ENCODE measurements at regions not wholly inside any gene's neighbourhood (a gene's known extent, or its start where the extent isn't known, plus 50 kb on each side); places are given as distances from the start of the nearest gene placed in this dataset.
"Not testable (repeated sequence)": the region's sequence is repeated elsewhere in the genome, so short reads cannot be mapped to it uniquely, and the experiment has no call there.

DNA sequence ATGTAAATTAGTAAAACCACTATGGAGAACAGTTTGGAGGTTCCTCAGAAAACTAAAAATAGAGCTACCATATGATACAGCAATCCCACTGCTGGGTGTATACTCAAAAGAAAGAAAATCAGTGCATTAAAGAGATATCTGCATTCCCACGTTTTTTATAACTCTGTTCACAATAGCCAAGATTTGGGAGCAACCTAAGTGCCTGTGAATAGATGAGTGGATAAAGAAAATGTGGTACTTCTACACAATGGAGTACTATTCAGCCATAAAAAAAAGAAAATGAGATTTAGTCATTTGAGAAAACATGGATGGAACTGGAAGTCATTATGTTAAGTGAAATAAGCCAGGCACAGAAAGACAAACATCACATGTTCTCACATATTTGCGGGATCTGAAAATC is 246.0 kb upstream of the SOX9 start:
- TF ChIP-seq POLR2A (IDR thresholded peaks at IDR 0.05; ENCODE audit: low read depth); EP300 (IDR thresholded peaks at IDR 0.05); POLR2AphosphoS5 (IDR thresholded peaks at IDR 0.05): not testable (repeated sequence)
- TF ChIP-seq, protein P1, sequence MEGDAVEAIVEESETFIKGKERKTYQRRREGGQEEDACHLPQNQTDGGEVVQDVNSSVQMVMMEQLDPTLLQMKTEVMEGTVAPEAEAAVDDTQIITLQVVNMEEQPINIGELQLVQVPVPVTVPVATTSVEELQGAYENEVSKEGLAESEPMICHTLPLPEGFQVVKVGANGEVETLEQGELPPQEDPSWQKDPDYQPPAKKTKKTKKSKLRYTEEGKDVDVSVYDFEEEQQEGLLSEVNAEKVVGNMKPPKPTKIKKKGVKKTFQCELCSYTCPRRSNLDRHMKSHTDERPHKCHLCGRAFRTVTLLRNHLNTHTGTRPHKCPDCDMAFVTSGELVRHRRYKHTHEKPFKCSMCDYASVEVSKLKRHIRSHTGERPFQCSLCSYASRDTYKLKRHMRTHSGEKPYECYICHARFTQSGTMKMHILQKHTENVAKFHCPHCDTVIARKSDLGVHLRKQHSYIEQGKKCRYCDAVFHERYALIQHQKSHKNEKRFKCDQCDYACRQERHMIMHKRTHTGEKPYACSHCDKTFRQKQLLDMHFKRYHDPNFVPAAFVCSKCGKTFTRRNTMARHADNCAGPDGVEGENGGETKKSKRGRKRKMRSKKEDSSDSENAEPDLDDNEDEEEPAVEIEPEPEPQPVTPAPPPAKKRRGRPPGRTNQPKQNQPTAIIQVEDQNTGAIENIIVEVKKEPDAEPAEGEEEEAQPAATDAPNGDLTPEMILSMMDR (IDR thresholded peaks at IDR 0.05) = not testable (repeated sequence)
